ENCODE measurements at regions not wholly inside any gene's neighbourhood (a gene's known extent, or its start where the extent isn't known, plus 50 kb on each side); places are given as distances from the start of the nearest gene placed in this dataset.
"Not testable (repeated sequence)": the region's sequence is repeated elsewhere in the genome, so short reads cannot be mapped to it uniquely, and the experiment has no call there.

DNA sequence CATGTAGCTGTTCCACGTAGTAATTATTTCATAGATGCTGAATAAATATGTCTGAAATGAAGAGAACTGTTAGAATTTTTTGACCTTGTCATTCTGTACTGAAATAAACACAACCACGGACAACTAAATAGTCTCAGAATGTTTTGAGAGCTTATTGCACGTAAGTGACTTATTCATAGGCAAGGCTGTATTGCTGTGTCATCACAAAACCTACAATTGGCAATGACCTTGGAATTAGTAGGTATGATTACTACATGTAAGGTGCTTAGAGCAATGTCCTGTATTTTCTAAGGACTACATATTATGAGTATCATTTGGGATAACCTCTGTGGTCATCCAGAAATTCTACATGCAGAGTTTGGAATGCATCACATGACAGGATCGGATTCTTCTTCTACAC, 237.2 kb upstream of the PUDP start:
- DNase-seq (ENCODE audit: low spot score): no peak

DNA sequence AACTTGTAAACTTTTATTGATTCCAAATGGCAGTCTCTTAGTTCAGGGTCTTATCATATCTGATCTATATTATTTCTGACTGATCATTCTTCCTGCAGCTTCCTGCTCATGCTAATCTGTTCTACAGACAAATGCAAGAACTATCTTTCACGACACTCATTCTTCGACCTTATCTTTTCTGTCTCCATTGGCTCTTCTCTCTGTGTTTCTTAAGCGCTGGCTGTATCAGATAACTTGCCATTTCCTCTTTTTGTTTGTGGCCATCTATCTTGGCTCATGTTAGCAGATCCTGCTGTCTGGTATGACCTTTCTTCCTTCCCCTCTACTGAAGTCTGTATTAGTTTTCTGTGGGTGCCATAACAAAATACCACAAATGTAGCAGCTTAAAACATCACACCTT, 230.5 kb upstream of the PUDP start:
- no peak for DNase-seq (ENCODE audit: low spot score)

GRCh38 chrX:7372825-7373525, 225.0 kb upstream of the PUDP start:
- peak; percentile 11 for DNase-seq (ENCODE audit: low spot score)

GRCh38 chrX:7362111-7362510, 214.2 kb upstream of the PUDP start:
- DNase-seq (ENCODE audit: low spot score): no peak

DNA sequence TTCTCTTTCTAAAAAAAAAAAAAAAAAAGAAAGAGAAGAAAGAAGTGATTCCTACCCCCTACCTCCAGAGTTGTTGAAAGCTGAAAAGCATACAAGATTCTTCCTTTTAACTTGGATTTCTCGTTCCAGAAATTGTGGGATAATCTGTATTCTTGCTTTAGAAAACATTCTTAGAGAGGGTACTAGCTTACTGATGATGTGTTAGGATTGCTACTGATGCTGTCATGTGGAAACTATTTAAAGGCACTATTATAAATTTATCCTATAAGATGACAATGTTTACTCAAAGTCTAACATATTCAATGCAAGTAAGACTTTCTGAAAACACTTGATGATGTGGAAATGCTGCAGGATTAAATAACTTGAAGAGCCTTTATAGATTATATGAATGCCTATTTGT, 204.0 kb upstream of the PUDP start:
- no peak for DNase-seq (ENCODE audit: low spot score)

DNA sequence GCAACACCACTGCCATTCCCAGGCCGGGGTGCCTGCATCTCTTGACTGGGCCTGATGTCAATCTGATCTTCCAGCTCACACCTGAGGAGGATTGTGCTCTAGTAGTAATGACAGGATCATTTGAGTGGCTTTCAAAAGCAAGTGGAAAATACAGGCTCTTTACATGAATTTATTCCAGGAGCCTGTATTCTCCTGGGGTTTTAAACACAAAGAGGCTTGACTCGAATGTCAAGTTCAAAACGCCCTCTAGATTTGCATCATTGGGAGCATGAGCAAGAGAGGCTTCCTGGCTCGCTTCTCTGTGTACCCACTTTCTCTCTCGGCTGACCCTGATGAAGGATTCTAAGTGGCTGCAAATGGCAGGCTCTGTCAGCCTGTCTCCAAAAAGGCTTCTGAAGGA, 199.5 kb upstream of the PUDP start:
- DNase-seq (ENCODE audit: low spot score): no peak

DNA sequence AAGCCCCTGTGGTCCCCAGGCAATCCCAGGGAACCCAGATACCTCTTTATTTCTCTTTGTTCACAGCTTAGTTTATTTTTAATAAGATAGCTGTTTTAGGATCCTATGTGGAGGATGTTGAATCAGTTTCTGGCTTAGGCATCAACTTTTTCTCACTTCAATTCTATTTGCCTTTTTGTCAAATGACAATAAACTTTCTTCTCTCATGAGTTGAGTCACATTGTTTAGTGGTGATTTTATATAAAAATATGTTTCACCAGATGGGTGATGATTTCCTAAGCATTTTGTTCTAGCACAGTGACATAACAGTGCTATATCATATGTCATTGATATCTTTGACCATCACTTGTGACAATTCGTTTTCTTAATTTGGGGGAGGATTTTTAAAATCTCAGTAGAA, 198.1 kb upstream of the PUDP start:
- DNase-seq (ENCODE audit: low spot score): no peak

- no peak for DNase-seq (ENCODE audit: low spot score)
Measured at GRCh38 chrX:7343181-7343580, 195.2 kb upstream of the PUDP start.

DNA sequence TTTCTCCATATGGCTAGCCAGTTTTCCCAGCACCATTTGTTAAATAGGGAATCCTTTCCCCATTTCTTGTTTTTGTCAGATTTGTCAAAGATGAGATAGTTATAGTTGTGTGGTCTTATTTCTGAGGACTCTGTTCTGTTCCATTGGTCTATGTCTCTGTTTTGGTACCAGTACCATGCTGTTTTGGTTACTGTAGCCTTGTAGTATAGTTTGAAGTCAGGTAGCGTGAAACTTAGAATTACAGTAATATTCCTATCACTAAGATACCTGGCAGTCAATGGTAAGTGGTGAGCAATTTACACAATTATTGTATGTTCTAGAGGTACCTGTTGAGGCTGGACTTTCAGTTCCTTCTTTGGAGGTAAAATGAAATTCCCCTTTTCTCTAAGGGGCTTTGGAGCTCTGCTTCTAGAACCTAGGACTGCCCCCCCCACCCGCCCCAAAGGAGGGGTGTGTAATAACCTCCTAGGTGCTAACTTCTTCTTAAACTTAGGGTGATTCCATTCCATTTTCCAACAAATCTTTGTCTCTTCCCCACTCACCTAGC, 187.9 kb upstream of the PUDP start:
- DNase-seq (ENCODE audit: low spot score): not testable (repeated sequence)

- DNase-seq (ENCODE audit: low spot score): peak; percentile 15
Measured at GRCh38 chrX:7334253-7334935, 186.4 kb upstream of the PUDP start.

DNA sequence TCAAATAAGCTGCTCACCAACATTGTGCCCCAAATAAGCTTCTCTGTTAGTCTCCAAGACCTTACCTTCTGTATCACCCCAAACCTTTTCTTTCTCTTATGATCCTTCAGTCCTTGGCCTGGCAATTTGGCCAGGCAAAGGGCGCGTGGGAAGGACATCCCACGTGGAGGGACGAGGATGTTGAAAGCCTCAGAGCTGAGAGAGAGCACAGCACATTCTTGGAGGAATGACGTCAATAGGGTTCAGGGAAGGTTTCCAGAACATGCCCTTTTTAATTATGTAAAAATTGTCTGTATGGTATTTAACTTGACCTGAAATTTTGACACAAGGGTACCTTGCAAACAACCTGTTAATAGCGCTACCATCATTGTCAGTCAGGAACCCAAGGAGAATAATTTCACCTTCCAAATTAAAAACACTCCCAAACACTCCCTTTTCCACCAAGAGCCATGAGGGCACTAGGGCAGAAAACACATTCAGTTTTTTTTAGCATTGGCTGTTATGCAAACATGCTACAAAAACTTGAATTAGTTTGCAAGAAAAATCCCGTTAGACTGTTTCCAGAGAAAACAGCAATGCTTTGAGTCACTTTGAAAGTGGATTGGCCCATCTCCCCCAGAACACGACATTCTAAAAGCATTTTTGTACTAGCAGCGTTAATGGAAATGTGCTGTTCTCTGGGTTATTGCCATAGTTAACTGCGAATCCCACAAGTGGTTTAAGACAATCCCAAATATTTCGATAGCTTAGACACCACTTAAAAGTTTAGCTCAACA, 183.2 kb upstream of the PUDP start:
- DNase-seq (ENCODE audit: low spot score): no peak

DNA sequence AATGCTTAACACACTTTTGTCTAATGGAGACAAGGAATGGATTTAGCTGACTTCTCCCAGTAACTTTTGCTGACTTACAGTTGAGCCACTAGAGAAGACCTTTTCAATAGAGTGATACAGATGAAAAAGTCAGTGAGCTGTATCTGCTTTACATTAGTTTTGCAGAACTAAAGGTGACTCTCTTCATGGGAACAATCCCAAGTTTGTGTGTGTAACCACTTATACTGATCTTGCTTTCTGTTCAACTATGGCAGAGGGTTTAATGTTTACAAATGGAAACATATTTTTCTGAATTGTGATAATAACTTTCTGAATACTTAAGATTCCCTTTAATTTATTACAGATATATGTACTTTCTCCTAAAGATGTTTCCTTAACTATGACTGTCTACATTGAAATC, 182.6 kb upstream of the PUDP start:
- DNase-seq (ENCODE audit: low spot score): no peak

- no peak for DNase-seq (ENCODE audit: low spot score)
Measured at GRCh38 chrX:7318661-7319060, 170.7 kb upstream of the PUDP start.

DNA sequence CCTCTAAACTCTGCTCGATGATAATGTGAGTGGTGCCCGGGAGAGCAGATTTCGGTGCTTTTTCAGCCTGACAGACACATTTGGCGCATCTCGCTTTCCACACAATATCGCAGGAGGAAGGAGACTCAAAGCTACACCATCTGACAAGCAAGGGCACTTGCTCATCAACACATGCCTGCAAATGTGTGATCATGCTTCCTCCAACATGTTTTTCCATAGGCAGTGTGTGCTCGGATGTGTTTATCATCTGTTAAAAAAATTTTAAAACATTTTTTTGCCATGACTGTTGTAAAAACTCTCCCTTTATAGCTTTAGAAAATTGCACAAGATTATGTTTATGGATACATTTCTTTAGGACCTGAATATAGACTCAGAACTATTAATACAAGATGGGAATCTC, 170.3 kb upstream of the PUDP start:
- DNase-seq (ENCODE audit: low spot score): no peak

DNA sequence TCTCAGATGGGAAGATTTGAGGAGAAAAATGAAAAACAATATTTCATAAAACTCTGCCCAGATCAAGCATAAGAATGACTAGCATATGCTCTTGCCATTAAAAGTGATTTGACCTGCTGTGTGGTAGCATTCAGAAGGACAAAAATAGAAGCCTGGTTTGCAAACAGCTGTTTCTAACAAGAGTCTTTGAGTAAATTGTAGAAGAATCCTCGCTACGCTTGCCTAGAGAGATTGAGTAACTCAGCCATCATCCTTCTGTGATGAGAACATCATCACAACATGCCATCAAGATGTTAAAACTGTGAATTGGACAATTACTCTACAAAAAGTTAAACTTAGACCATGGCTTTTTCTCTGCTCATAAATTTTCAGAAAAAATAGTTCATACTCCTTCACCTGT, 168.9 kb upstream of the PUDP start:
- DNase-seq (ENCODE audit: low spot score): no peak

DNA sequence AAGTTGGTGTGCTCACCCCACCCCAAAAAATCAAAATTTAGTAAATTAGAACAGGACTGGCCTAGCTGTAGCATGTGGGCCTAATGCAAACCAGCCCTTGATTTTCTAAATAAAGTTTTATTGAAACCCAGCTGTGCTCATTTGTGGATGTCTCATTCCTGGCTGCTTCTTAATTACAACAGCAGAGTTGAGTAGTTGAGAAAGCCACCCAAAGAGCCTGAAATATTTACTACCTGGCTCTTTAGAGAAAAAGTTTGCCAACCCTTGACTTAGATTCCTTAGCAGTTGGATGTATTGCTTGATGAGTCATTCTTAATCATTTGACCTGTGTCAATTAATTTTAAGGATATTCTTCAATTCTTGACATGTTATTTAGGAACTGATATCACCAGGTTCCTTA, 168.3 kb upstream of the PUDP start:
- DNase-seq (ENCODE audit: low spot score): no peak

DNA sequence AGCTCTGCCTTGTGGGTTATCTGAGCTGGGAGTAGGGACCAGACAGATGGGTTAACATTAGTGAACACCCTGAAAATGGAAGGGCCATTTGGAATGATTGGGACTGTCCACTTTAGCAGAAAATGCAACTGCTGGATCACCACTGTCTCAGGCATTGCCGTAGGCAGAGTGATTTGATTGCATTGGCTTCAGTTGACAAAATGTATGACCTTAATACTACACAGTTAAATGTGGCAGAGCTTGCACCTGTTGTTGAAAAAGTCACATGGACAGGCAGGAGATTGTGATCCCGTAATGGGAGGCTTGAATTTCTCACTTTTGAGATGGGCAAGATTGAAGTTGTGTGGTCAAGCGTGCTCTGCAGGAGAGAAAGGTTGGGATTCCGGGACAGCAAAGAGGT, 166.5 kb upstream of the PUDP start:
- DNase-seq (ENCODE audit: low spot score): no peak

GRCh38 chrX:7307720-7308119, 159.8 kb upstream of the PUDP start:
- DNase-seq (ENCODE audit: low spot score): no peak

- DNase-seq (ENCODE audit: low spot score): no peak
Measured at GRCh38 chrX:7294483-7294882, 146.5 kb upstream of the PUDP start.

GRCh38 chrX:7286168-7286837, 138.3 kb upstream of the PUDP start:
- no peak for DNase-seq (ENCODE audit: low spot score)

DNA sequence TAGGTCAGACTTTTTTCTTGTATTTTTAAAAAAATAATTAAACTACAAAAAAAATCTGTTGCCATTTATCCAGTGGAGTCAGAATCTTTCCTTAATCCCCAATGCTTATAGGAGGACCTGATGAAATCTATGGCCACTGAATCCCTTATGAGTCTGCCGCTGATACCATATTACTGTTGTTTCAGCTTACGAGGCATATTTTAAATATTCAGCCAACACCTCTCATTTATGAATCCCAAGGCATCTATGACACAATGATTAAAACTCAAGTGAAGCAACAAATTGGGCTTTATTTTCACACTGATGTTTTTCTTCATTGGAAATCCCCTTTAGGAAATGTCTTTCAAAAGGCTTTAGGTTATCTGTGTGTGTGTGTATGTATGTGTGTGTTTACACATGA, 137.8 kb upstream of the PUDP start:
- no peak for DNase-seq (ENCODE audit: low spot score)

- no peak for DNase-seq (ENCODE audit: low spot score)
Measured at GRCh38 chrX:7283741-7284140, 135.8 kb upstream of the PUDP start.

Measured in RKO (cell line).